NCI-H1105 (cell line): ENCODE measurements at regions not wholly inside any gene's neighbourhood (a gene's known extent, or its start where the extent isn't known, plus 50 kb on each side); places are given as distances from the start of the nearest gene placed in this dataset.
A peak's percentile ranks its signal among the peaks of the same experiment; 100 is the strongest.

Experiments used
- DNase-seq: peaks from one replicate; lab custom pipeline; 2025; lab: John Stamatoyannopoulos, UW

GRCh38 chr2:118190474-118190873 lies 102.2 kb downstream of the INSIG2 start:
- DNase-seq, result peak; percentile 4

- no peak for DNase-seq
These were observed 98.6 kb downstream of the INSIG2 start for GRCh38 chr2:118186858-118187254.

GRCh38 chr2:118186110-118186857 lies 98.0 kb downstream of the INSIG2 start:
- peak; percentile 90 for DNase-seq

- peak; percentile 75 for DNase-seq
These were observed 97.2 kb downstream of the INSIG2 start for GRCh38 chr2:118185210-118186109.

- DNase-seq, result no peak
These were observed 95.1 kb downstream of the INSIG2 start for GRCh38 chr2:118183381-118183780.

GRCh38 chr2:118179445-118179844 lies 91.2 kb downstream of the INSIG2 start:
- no peak for DNase-seq

GRCh38 chr2:118177884-118178283 lies 89.6 kb downstream of the INSIG2 start:
- DNase-seq, result no peak

- no peak for DNase-seq
These were observed 89.0 kb downstream of the INSIG2 start for GRCh38 chr2:118177318-118177717.

GRCh38 chr2:118176601-118177000 lies 88.3 kb downstream of the INSIG2 start:
- DNase-seq, result no peak

- DNase-seq, result no peak
These were observed 83.3 kb downstream of the INSIG2 start for GRCh38 chr2:118171546-118171945.

GRCh38 chr2:118169359-118170005 lies 81.2 kb downstream of the INSIG2 start:
- DNase-seq, result no peak

- no peak for DNase-seq
These were observed 80.3 kb downstream of the INSIG2 start for GRCh38 chr2:118168615-118169014.

- no peak for DNase-seq
These were observed 78.8 kb downstream of the INSIG2 start for GRCh38 chr2:118167026-118167425.

- DNase-seq, result no peak
These were observed 78.0 kb downstream of the INSIG2 start for GRCh38 chr2:118166242-118166641.

GRCh38 chr2:118165595-118165994 lies 77.3 kb downstream of the INSIG2 start:
- DNase-seq, result no peak
